ENCODE measurements at regions not wholly inside any gene's neighbourhood (a gene's known extent, or its start where the extent isn't known, plus 50 kb on each side); places are given as distances from the start of the nearest gene placed in this dataset.
"Not testable (repeated sequence)": the region's sequence is repeated elsewhere in the genome, so short reads cannot be mapped to it uniquely, and the experiment has no call there.

DNA sequence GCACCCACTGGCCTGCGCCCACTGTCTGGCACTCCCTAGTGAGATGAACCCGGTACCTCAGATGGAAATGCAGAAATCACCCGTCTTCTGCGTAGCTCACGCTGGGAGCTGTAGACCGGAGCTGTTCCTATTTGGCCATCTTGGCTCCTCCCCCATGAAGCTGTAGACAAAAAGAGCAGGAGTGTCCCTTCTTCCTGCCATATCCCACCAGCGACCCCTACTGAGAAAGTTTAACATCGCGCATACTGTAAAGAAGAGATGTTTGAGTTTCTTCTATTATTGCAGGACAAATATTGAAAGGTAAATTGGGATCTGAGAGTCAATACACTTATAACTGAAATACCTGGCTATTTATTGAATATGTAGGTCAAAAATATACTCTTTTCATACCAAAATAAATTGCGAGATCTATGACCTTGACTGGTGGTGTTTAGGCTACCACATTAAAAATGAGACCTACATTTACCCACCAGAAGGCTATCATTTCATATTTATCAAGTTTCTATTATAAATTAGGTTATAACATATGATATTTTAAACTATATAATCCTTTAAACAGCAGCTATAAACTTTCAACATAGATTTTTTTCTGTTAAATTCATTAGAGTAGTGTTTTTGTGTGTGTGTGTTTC is 586.3 kb downstream of the HTR1B start:
- no peak for ATAC-seq (ENCODE audit: insufficient number of reproducible peaks, low FRiP score, low read depth)
- TF ChIP-seq, protein P1, sequence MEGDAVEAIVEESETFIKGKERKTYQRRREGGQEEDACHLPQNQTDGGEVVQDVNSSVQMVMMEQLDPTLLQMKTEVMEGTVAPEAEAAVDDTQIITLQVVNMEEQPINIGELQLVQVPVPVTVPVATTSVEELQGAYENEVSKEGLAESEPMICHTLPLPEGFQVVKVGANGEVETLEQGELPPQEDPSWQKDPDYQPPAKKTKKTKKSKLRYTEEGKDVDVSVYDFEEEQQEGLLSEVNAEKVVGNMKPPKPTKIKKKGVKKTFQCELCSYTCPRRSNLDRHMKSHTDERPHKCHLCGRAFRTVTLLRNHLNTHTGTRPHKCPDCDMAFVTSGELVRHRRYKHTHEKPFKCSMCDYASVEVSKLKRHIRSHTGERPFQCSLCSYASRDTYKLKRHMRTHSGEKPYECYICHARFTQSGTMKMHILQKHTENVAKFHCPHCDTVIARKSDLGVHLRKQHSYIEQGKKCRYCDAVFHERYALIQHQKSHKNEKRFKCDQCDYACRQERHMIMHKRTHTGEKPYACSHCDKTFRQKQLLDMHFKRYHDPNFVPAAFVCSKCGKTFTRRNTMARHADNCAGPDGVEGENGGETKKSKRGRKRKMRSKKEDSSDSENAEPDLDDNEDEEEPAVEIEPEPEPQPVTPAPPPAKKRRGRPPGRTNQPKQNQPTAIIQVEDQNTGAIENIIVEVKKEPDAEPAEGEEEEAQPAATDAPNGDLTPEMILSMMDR (IDR thresholded peaks at IDR 0.05), result peak; percentile 26
- DNase-seq (ENCODE audit: low spot score), result no peak
- no peak overlapping the region for H3K27ac ChIP-seq
- H3K36me3 ChIP-seq, result no peaks in the 10 kb centered on the region
- no peaks in the 10 kb centered on the region for H3K27me3 ChIP-seq (replicated peaks; ENCODE audit: insufficient read depth)
- no peaks in the 10 kb centered on the region for H3K9me3 ChIP-seq
- peak overlapping the region; percentile 35 for H3K4me3 ChIP-seq
- H3K4me1 ChIP-seq (ENCODE audit: control insufficient read depth in 1 of 2, low read depth in 2 of 2), result no peaks in the 10 kb centered on the region

DNA sequence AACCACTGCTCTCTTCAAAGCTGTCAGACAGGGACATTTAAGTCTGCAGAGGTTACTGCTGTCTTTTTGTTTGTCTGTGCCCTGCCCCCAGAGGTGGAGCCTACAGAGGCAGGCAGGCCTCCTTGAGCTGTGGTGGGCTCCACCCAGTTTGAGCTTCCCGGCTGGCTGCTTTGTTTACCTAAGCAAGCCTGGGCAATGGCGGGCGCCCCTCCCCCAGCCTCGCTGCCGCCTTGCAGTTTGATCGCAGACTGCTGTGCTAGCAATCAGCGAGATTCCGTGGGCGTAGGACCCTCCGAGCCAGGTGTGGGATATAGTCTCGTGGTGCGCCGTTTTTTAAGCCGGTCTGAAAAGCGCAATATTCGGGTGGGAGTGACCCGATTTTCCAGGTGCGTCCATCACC is 586.9 kb downstream of the HTR1B start:
- not testable (repeated sequence) for DNase-seq (ENCODE audit: low spot score)

DNA sequence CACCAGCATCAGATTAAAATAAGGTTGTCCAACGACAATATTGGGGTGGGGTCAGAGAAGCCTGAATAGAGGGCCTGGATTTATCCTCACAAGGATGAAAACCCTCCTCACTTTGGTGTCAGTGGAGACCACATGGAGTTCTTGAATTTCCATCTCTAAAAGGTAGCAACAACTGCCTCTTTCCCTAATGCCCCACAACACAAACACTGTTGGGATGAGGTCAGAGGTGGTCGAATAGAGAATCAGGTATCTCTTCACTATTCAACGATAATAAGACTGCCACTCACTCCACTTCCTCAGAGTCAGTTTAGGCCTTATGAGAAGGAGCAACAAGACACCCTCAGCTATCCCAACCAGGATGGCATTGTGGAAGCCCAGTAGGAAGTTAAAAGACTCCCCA is 596.1 kb downstream of the HTR1B start:
- no peak overlapping the region for H3K4me3 ChIP-seq
- no peaks in the 10 kb centered on the region for H3K27me3 ChIP-seq (replicated peaks; ENCODE audit: insufficient read depth)
- peaks cover 3 to 43% of the 10 kb centered on the region in 2 donors for H3K4me1 ChIP-seq (ENCODE audit: control insufficient read depth in 1 of 2, low read depth in 2 of 2)
- peak overlapping the region; percentile 47 to 51 for H3K27ac ChIP-seq
- no peak for DNase-seq (ENCODE audit: low spot score)
- ATAC-seq (ENCODE audit: insufficient number of reproducible peaks, low FRiP score, low read depth), result no peak
- H3K9me3 ChIP-seq, result no peaks in the 10 kb centered on the region
- TF ChIP-seq, protein P1 (IDR thresholded peaks at IDR 0.05), result no peak
- H3K36me3 ChIP-seq, result no peaks in the 10 kb centered on the region

More for the DNA sequence above, 586.9 kb downstream of the HTR1B start:
- not testable (repeated sequence) for H3K4me1 ChIP-seq (ENCODE audit: control insufficient read depth in 1 of 2, low read depth in 2 of 2); H3K4me3 ChIP-seq; ATAC-seq (ENCODE audit: insufficient number of reproducible peaks, low FRiP score, low read depth); H3K27me3 ChIP-seq (replicated peaks; ENCODE audit: insufficient read depth); H3K36me3 ChIP-seq; H3K9me3 ChIP-seq; H3K27ac ChIP-seq

DNA sequence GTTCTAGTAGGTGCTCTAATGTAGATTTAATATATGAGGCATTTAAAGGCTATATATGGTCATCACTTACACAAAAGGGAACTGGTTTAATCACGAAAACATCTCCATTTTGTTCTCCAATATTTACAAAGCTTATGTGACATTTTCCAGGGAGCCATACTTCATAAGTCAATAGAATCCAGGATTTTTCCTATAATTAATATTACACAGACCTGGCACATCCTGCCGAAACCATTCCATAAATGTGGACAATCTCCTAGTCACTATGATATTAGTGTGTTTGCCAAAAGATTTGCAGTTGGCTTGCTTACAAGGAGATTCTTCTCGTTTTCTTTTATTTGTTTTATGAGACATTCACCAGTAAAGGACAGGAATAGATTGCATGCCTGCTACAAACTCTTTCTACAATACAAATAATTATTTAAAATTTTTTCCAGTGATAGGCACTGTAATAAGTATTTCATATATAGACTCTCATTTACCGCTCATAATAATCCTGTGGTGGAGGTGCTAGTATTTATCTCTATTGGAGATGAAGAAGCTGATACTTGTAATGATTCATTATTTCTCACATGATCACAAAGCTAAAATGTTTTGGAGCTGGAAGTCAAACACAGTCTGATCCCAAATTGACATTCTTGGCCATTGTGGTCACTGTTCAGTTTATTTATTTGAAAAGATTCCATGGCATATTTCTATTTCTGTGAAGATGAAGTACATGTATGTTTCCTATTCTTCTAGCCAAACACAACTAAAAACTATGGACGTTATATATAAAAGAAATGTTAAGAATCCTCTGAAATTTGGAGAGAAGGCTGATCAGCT is 597.0 kb downstream of the HTR1B start:
- Histone ChIP-seq H3K27me3 (replicated peaks; ENCODE audit: insufficient read depth) (no peaks in the 10 kb centered on the region), H3K4me1 (ENCODE audit: control insufficient read depth in 1 of 2, low read depth in 2 of 2) (peaks cover 3 to 43% of the 10 kb centered on the region in 2 donors), H3K27ac (peak overlapping the region; percentile 47 to 51), H3K9me3 (no peaks in the 10 kb centered on the region), H3K4me3 (no peak overlapping the region), H3K36me3 (no peaks in the 10 kb centered on the region)
- ATAC-seq (ENCODE audit: insufficient number of reproducible peaks, low FRiP score, low read depth), result no peak
- no peak for DNase-seq (ENCODE audit: low spot score)
- TF ChIP-seq, protein P1 (IDR thresholded peaks at IDR 0.05), result no peak

DNA sequence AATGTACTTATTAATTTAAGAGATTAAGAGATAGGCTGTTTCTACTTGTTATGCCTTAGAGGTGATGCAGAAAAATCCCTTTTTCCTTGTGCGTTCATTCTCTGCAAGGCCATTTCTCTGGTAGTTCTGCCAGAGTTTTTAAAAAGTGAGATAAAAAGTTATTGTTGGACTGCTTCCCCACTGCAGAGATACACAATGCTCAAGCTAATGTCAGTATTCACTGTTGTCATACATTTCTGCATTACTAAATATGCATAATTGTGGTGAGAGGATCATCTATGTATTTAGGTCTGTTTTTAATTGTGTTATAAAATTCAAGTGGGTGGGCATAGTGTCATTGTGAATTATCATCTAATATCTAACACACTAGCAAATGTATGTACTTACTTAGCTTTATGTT is 600.4 kb downstream of the HTR1B start:
- peaks cover 6 to 43% of the 10 kb centered on the region in 2 donors for H3K4me1 ChIP-seq (ENCODE audit: control insufficient read depth in 1 of 2, low read depth in 2 of 2)
- no peaks in the 10 kb centered on the region for H3K27me3 ChIP-seq (replicated peaks; ENCODE audit: insufficient read depth)
- ATAC-seq (ENCODE audit: insufficient number of reproducible peaks, low FRiP score, low read depth) (no peak), DNase-seq (ENCODE audit: low spot score) (no peak)
- H3K27ac ChIP-seq, result no peak overlapping the region
- no peaks in the 10 kb centered on the region for H3K36me3 ChIP-seq
- no peak overlapping the region for H3K4me3 ChIP-seq
- TF ChIP-seq, protein P1 (IDR thresholded peaks at IDR 0.05), result no peak
- no peaks in the 10 kb centered on the region for H3K9me3 ChIP-seq

All from thoracic aorta (tissue), 2 donors.